Adipocyte (in vitro differentiated cells): ENCODE measurements at regions not wholly inside any gene's neighbourhood (a gene's known extent, or its start where the extent isn't known, plus 50 kb on each side); places are given as distances from the start of the nearest gene placed in this dataset.

Experiments used
- DNase-seq: peaks from one replicate; pipeline ENCODE4 v3.0.0-alpha.2; 2015; ENCODE audit warnings: low read depth
- H3K27me3 ChIP-seq: replicated peaks from 2 replicates; pipeline ENCODE4 v1.7.0; 2013; ENCODE audit warnings: mild to moderate bottlenecking, low read length, moderate library complexity; ENCODE audit not compliant: control insufficient read depth, insufficient read depth
- H3K36me3 ChIP-seq: 2 replicates; pipeline ENCODE4 v1.7.0; 2013; ENCODE audit warnings: low read length, mild to moderate bottlenecking, moderate library complexity; ENCODE audit not compliant: control insufficient read depth, insufficient read depth, severe bottlenecking
- H3K4me1 ChIP-seq: 2 replicates; pipeline ENCODE4 v1.7.0; 2013; ENCODE audit warnings: mild to moderate bottlenecking, low read length, moderate library complexity; ENCODE audit not compliant: control insufficient read depth, insufficient read depth
- H3K4me3 ChIP-seq: 2 replicates; pipeline ENCODE4 v1.7.0; 2013; ENCODE audit warnings: mild to moderate bottlenecking, low read length, moderate library complexity
- H3K9ac ChIP-seq: 2 replicates; pipeline ENCODE4 v1.7.0; 2013; ENCODE audit warnings: mild to moderate bottlenecking, low read length, moderate library complexity
- H3K9me3 ChIP-seq: 2 replicates; pipeline ENCODE4 v1.7.0; 2013; ENCODE audit warnings: mild to moderate bottlenecking, low read length, moderate library complexity; ENCODE audit not compliant: control insufficient read depth

GRCh38 chr1:231108516-231109302, 53.1 kb upstream of the TRIM67 start:
- peaks cover 7% of the 10 kb centered on the region for H3K9me3 ChIP-seq
- H3K4me1 ChIP-seq, result peaks cover 15% of the 10 kb centered on the region
- no peak overlapping the region for H3K4me3 ChIP-seq
- no peaks in the 10 kb centered on the region for H3K36me3 ChIP-seq
- no peak overlapping the region for H3K9ac ChIP-seq
- no peaks in the 10 kb centered on the region for H3K27me3 ChIP-seq
- DNase-seq, result no peak

GRCh38 chr1:231107600-231108326, 54.1 kb upstream of the TRIM67 start:
- peak; percentile 3 for DNase-seq
- Histone ChIP-seq H3K9me3 (peaks cover 7% of the 10 kb centered on the region), H3K27me3 (no peaks in the 10 kb centered on the region), H3K4me3 (no peak overlapping the region), H3K4me1 (peaks cover 15% of the 10 kb centered on the region), H3K36me3 (no peaks in the 10 kb centered on the region), H3K9ac (no peak overlapping the region)

- no peaks in the 10 kb centered on the region for H3K36me3 ChIP-seq
- no peak overlapping the region for H3K4me3 ChIP-seq
- H3K9ac ChIP-seq, result no peak overlapping the region
- H3K9me3 ChIP-seq, result peaks cover 4% of the 10 kb centered on the region
- peaks cover 15% of the 10 kb centered on the region for H3K4me1 ChIP-seq
- no peak for DNase-seq
- H3K27me3 ChIP-seq, result no peaks in the 10 kb centered on the region
Observed at GRCh38 chr1:231107151-231107550, 54.7 kb upstream of the TRIM67 start.

- Histone ChIP-seq H3K27me3 (no peaks in the 10 kb centered on the region), H3K4me3 (no peak overlapping the region), H3K9ac (no peak overlapping the region), H3K36me3 (no peaks in the 10 kb centered on the region), H3K9me3 (no peaks in the 10 kb centered on the region), H3K4me1 (peaks cover 15% of the 10 kb centered on the region)
- peak; percentile 91 for DNase-seq
Observed at GRCh38 chr1:231106347-231106746, 55.5 kb upstream of the TRIM67 start.

GRCh38 chr1:231104917-231105316, 56.9 kb upstream of the TRIM67 start:
- Histone ChIP-seq H3K36me3 (no peaks in the 10 kb centered on the region), H3K4me1 (peaks cover 15% of the 10 kb centered on the region), H3K27me3 (no peaks in the 10 kb centered on the region), H3K9ac (no peak overlapping the region), H3K4me3 (no peak overlapping the region), H3K9me3 (no peaks in the 10 kb centered on the region)
- DNase-seq, result no peak

DNA sequence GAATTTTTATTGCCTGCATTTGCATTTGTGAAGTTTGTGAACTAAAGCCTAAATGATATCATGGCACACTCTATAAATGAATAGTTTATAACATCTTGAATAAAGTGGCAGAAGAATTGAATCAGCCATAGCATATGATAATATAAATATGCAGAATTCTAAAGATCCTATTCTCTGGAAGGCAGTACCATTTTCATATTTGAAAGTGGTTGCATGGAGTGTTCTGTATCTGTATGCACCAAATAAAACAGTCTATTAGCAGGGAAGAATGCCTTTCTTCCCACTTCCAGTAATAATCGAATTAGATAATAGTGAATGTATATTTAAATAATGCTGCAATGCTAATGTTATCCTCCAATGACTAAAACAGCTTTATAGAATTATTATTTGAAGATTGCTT, 57.9 kb upstream of the TRIM67 start:
- peaks cover 15% of the 10 kb centered on the region for H3K4me1 ChIP-seq
- H3K4me3 ChIP-seq, result no peak overlapping the region
- DNase-seq, result no peak
- no peaks in the 10 kb centered on the region for H3K36me3 ChIP-seq
- no peaks in the 10 kb centered on the region for H3K9me3 ChIP-seq
- H3K9ac ChIP-seq, result no peak overlapping the region
- H3K27me3 ChIP-seq, result no peaks in the 10 kb centered on the region

DNA sequence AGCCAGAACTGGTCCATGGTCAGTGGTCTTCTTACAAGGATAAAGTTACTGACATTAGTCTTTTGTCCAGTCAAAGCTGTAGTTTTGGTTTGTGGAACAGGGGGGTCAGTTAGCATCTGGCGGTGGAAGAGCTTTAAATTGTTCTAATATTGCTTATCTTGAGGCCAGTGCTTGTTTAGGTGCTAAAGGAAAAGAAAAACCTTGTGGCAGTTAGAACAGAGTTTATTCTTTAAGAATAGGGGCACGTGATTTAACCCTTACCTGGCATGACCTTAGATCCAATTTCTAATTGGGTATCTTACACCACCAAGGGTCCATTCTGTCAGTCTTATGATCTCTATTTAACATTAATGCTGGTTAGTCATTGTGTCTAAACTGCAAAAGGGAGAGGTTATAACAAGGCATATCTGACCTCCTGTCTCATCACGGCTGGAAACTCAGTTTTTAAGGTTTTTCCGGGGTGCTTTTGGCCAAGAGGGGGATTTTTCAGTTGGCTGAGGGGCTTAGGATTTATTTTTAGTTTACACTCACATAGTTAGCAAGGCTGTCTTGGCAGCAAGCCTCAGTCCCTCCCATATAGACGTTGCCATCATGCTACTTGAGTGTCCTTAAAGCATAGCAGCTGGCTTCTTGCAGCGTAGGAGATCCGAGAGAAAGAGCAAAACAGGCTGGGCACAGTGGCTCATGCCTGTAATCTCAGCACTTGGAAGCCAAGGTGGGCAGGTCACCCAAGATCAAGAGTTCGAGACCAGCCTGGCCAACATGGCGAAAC, 60.1 kb upstream of the FAM89A start:
- no peaks in the 10 kb centered on the region for H3K4me1 ChIP-seq
- no peaks in the 10 kb centered on the region for H3K36me3 ChIP-seq
- no peak overlapping the region for H3K4me3 ChIP-seq
- no peak overlapping the region for H3K9ac ChIP-seq
- no peaks in the 10 kb centered on the region for H3K9me3 ChIP-seq
- H3K27me3 ChIP-seq, result peaks cover 13% of the 10 kb centered on the region
- DNase-seq, result no peak

DNA sequence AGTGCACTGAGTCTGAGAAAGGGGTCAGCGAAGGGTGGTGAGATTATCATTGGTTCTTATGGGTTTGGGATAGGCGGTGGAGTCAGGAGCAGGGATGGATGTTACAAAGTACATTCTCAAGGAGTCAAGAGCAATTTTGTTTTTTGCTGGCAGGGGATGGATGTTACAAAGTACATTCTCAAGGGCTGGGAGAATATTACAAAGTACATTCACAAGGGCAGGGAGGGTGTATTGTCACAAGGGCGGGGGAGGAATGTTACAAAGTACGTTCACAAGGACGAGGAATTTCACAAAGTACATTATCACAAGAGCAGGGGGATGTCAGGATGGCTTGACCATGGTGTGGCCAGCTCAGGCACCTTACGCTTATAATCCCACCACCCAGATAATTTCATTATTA, 59.3 kb upstream of the FAM89A start:
- DNase-seq, result no peak
- no peaks in the 10 kb centered on the region for H3K9me3 ChIP-seq
- H3K27me3 ChIP-seq, result peaks cover 13% of the 10 kb centered on the region
- no peaks in the 10 kb centered on the region for H3K4me1 ChIP-seq
- no peak overlapping the region for H3K4me3 ChIP-seq
- H3K36me3 ChIP-seq, result no peaks in the 10 kb centered on the region
- no peak overlapping the region for H3K9ac ChIP-seq

GRCh38 chr1:231095595-231095994, 55.5 kb upstream of the FAM89A start:
- H3K4me1 ChIP-seq, result no peaks in the 10 kb centered on the region
- no peaks in the 10 kb centered on the region for H3K36me3 ChIP-seq
- no peak overlapping the region for H3K4me3 ChIP-seq
- no peak overlapping the region for H3K9ac ChIP-seq
- peaks cover 13% of the 10 kb centered on the region for H3K27me3 ChIP-seq
- no peaks in the 10 kb centered on the region for H3K9me3 ChIP-seq
- DNase-seq, result no peak

DNA sequence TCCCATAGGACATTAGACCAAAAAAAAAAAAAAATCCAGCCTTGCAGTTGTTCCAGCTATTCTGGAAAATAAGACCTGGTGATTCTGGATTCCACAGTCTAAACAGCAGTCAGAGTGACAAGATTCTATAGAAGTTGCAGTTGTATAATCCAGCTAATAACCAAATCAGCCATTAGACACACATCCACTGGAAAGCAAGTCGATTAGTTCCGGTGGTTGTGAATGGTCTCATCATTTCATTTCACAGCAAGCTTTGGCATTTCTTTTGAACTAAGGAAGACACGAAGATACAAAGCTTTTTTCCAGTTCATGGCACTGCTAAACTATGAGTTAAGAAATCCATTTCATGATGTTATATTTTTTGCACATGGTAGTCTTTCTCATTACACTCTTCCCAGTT, 54.4 kb upstream of the FAM89A start:
- Histone ChIP-seq H3K27me3 (peaks cover 13% of the 10 kb centered on the region), H3K4me1 (no peaks in the 10 kb centered on the region)

More for the DNA sequence above, 54.4 kb upstream of the FAM89A start:
- Histone ChIP-seq H3K9ac (no peak overlapping the region), H3K36me3 (no peaks in the 10 kb centered on the region), H3K4me3 (no peak overlapping the region), H3K9me3 (no peaks in the 10 kb centered on the region)
- DNase-seq, result no peak
